ENCODE measurements at regions not wholly inside any gene's neighbourhood (a gene's known extent, or its start where the extent isn't known, plus 50 kb on each side); places are given as distances from the start of the nearest gene placed in this dataset.
"Not testable (repeated sequence)": the region's sequence is repeated elsewhere in the genome, so short reads cannot be mapped to it uniquely, and the experiment has no call there.

- no peak for DNase-seq
Observed at GRCh38 chr11:110860461-110860860, 148.2 kb upstream of the ARHGAP20 start.

- no peak for DNase-seq
Observed at GRCh38 chr11:110859998-110860397, 147.8 kb upstream of the ARHGAP20 start.

- DNase-seq = no peak
Observed at GRCh38 chr11:110859240-110859840, 147.1 kb upstream of the ARHGAP20 start.

GRCh38 chr11:110858547-110858921, 146.3 kb upstream of the ARHGAP20 start:
- DNase-seq = no peak

- no peak for DNase-seq
Observed at GRCh38 chr11:110857892-110858546, 145.8 kb upstream of the ARHGAP20 start.

- no peak for DNase-seq
Observed at GRCh38 chr11:110856996-110857812, 145.0 kb upstream of the ARHGAP20 start.

GRCh38 chr11:110856340-110856739, 144.1 kb upstream of the ARHGAP20 start:
- DNase-seq = no peak

- no peak for DNase-seq
Observed at GRCh38 chr11:110855191-110855590, 143.0 kb upstream of the ARHGAP20 start.

- no peak for DNase-seq
Observed at GRCh38 chr11:110852921-110853490, 140.8 kb upstream of the ARHGAP20 start.

GRCh38 chr11:110850846-110851245, 138.6 kb upstream of the ARHGAP20 start:
- DNase-seq = no peak

- DNase-seq = not testable (repeated sequence)
Observed at GRCh38 chr11:110843053-110843452, 130.8 kb upstream of the ARHGAP20 start.

- DNase-seq = no peak
Observed at GRCh38 chr11:110838808-110839207, 126.6 kb upstream of the ARHGAP20 start.

- no peak for DNase-seq
Observed at GRCh38 chr11:110837603-110838002, 125.4 kb upstream of the ARHGAP20 start.

- DNase-seq = no peak
Observed at GRCh38 chr11:110835106-110835505, 122.9 kb upstream of the ARHGAP20 start.

GRCh38 chr11:110833033-110833484, 120.8 kb upstream of the ARHGAP20 start:
- no peak for DNase-seq

- no peak for DNase-seq
Observed at GRCh38 chr11:110832539-110832938, 120.3 kb upstream of the ARHGAP20 start.

- no peak for DNase-seq
Observed at GRCh38 chr11:110832080-110832479, 119.8 kb upstream of the ARHGAP20 start.

GRCh38 chr11:110830747-110831146, 118.5 kb upstream of the ARHGAP20 start:
- DNase-seq = no peak

- DNase-seq = no peak
Observed at GRCh38 chr11:110830344-110830743, 118.1 kb upstream of the ARHGAP20 start.

- no peak for DNase-seq
Observed at GRCh38 chr11:110829873-110830272, 117.6 kb upstream of the ARHGAP20 start.

- DNase-seq = no peak
Observed at GRCh38 chr11:110828086-110828485, 115.8 kb upstream of the ARHGAP20 start.

GRCh38 chr11:110827276-110827675, 115.0 kb upstream of the ARHGAP20 start:
- DNase-seq = no peak

GRCh38 chr11:110824912-110825620, 112.8 kb upstream of the ARHGAP20 start:
- DNase-seq = no peak

All from GF-D8 (cell line).